ENCODE measurements at regions not wholly inside any gene's neighbourhood (a gene's known extent, or its start where the extent isn't known, plus 50 kb on each side); places are given as distances from the start of the nearest gene placed in this dataset.
A peak's percentile ranks its signal among the peaks of the same experiment; 100 is the strongest.
"Not testable (repeated sequence)": the region's sequence is repeated elsewhere in the genome, so short reads cannot be mapped to it uniquely, and the experiment has no call there.

DNA sequence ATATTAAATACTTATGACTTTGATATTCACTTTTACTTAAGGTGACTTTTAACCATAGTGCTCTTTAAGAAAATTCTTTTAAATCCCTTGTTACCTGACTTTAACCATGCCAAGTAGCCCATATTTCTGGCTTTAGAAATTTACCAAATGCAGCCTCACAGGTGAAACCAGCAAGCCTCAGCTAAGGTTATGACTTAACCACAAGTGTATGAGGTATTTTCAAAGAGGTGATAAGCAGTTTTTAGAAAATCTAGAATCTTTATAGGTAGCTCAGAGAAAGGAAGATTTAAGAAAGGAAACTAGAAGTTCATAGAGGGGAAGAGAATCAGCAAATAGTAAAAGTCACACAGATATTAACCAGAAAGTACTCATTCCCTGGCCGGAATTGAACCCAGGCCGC lies 661.9 kb upstream of the GJE1 start:
- Histone ChIP-seq H3K4me3 (ENCODE audit: low read length) (no peak overlapping the region), H3K27ac (ENCODE audit: low read length) (no peak overlapping the region), H3K36me3 (ENCODE audit: control insufficient read depth, insufficient read depth, low read length) (no peaks in the 10 kb centered on the region), H3K27me3 (ENCODE audit: control insufficient read depth, insufficient read depth, low read length) (no peaks in the 10 kb centered on the region), H3K9me3 (replicated peaks; ENCODE audit: control insufficient read depth, low read depth, low read length) (no peaks in the 10 kb centered on the region), H3K4me1 (ENCODE audit: control insufficient read depth, insufficient read depth, low read length) (no peaks in the 10 kb centered on the region)
- no peak for DNase-seq
- WGBS (ENCODE audit: insufficient coverage), result no CpG with 5 or more reads among the region's 2 CpGs

DNA sequence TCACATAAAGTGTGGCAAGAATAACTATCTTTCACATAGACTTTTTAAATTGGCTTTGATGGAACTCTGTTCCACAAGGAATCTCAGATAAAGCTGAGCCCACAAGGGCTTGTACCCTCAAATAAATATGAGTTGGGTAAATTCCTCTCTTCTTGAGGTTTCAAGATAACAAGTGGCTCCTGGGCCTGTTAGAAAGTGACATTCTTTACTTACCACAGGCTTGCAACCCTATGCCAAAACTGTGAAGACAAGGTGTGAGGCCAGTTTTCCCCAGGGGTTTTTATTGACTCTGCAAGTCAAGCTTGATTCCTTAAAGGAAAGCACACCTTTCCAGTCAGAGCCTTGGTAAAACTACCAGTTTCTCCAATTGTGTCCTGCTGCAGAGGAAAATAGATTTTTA lies 664.8 kb upstream of the GJE1 start:
- no peaks in the 10 kb centered on the region for H3K27me3 ChIP-seq (ENCODE audit: control insufficient read depth, insufficient read depth, low read length)
- no peak overlapping the region for H3K27ac ChIP-seq (ENCODE audit: low read length)
- no peak for DNase-seq
- H3K4me3 ChIP-seq (ENCODE audit: low read length), result no peak overlapping the region
- no peaks in the 10 kb centered on the region for H3K4me1 ChIP-seq (ENCODE audit: control insufficient read depth, insufficient read depth, low read length)
- no peaks in the 10 kb centered on the region for H3K36me3 ChIP-seq (ENCODE audit: control insufficient read depth, insufficient read depth, low read length)
- no peaks in the 10 kb centered on the region for H3K9me3 ChIP-seq (replicated peaks; ENCODE audit: control insufficient read depth, low read depth, low read length)

DNA sequence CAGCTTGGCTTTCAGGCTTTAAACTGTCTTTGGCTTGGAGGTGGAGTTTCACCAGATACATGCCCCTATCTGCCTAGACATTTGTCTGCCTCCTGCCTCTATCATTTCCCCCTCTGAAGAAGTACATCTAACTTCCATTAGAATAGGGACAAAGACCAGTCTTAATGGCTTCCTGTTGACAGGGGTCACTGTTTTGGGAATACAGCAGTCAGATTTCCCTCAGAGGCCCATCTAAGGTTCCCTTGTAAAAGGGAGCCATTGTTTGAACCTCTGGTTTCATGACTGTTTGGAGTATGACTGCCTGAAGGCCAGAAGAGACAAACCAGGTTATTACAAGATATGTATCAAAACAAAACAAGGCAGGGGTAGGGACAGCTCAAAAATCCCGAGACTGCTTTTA lies 665.7 kb upstream of the GJE1 start:
- 100% methylated on average over 1 of the region's 1 CpG for WGBS (ENCODE audit: insufficient coverage)
- no peaks in the 10 kb centered on the region for H3K4me1 ChIP-seq (ENCODE audit: control insufficient read depth, insufficient read depth, low read length)
- H3K27me3 ChIP-seq (ENCODE audit: control insufficient read depth, insufficient read depth, low read length), result no peaks in the 10 kb centered on the region
- no peak overlapping the region for H3K27ac ChIP-seq (ENCODE audit: low read length)
- no peak overlapping the region for H3K4me3 ChIP-seq (ENCODE audit: low read length)
- no peaks in the 10 kb centered on the region for H3K36me3 ChIP-seq (ENCODE audit: control insufficient read depth, insufficient read depth, low read length)
- no peaks in the 10 kb centered on the region for H3K9me3 ChIP-seq (replicated peaks; ENCODE audit: control insufficient read depth, low read depth, low read length)
- DNase-seq, result no peak

DNA sequence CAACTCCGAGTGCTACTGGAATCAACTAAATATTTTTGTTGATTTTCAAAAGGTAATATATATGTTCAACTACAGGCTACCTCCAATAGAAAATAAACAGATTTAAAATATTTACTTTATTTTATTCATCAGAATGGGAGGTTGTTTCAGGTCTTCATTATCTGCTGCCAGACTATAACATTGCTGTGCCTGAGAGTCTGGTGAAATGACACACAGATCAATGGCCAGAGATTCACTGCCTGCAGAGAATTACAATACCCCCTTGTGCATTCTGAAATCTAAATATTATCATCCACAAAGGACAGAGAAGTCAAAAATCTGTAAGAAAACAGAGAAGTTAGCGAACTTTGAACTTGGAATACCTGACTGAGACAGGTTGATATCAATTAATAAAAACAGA lies 667.8 kb upstream of the GJE1 start:
- H3K27me3 ChIP-seq (ENCODE audit: control insufficient read depth, insufficient read depth, low read length), result no peaks in the 10 kb centered on the region
- no peaks in the 10 kb centered on the region for H3K4me1 ChIP-seq (ENCODE audit: control insufficient read depth, insufficient read depth, low read length)
- H3K27ac ChIP-seq (ENCODE audit: low read length), result no peak overlapping the region
- no peaks in the 10 kb centered on the region for H3K9me3 ChIP-seq (replicated peaks; ENCODE audit: control insufficient read depth, low read depth, low read length)
- no CpG with 5 or more reads among the region's 2 CpGs for WGBS (ENCODE audit: insufficient coverage)
- DNase-seq, result no peak
- H3K4me3 ChIP-seq (ENCODE audit: low read length), result no peak overlapping the region
- H3K36me3 ChIP-seq (ENCODE audit: control insufficient read depth, insufficient read depth, low read length), result no peaks in the 10 kb centered on the region

DNA sequence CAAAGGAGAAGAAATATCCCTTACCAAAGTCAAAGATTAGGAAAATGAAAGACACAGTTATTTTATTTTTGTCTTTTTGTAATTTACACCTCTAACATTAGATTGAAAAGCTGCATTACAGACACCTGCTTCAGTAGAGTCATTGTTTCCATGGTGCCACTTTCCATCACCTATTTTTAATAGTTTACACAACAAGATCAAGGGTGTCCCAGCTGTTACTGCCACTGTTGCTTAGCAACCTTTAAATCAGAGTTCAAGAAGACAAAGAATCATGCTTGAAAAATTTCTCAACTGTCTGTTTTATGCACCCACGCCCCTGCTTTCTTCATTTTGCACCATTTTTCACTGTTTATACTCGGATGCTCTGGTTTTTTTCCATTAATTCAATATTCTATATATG lies 668.2 kb upstream of the GJE1 start:
- Histone ChIP-seq H3K27ac (ENCODE audit: low read length) (no peak overlapping the region), H3K36me3 (ENCODE audit: control insufficient read depth, insufficient read depth, low read length) (no peaks in the 10 kb centered on the region), H3K4me3 (ENCODE audit: low read length) (no peak overlapping the region), H3K27me3 (ENCODE audit: control insufficient read depth, insufficient read depth, low read length) (no peaks in the 10 kb centered on the region), H3K9me3 (replicated peaks; ENCODE audit: control insufficient read depth, low read depth, low read length) (no peaks in the 10 kb centered on the region), H3K4me1 (ENCODE audit: control insufficient read depth, insufficient read depth, low read length) (no peaks in the 10 kb centered on the region)
- WGBS (ENCODE audit: insufficient coverage), result no CpG with 5 or more reads among the region's 2 CpGs
- DNase-seq, result peak; percentile 88

DNA sequence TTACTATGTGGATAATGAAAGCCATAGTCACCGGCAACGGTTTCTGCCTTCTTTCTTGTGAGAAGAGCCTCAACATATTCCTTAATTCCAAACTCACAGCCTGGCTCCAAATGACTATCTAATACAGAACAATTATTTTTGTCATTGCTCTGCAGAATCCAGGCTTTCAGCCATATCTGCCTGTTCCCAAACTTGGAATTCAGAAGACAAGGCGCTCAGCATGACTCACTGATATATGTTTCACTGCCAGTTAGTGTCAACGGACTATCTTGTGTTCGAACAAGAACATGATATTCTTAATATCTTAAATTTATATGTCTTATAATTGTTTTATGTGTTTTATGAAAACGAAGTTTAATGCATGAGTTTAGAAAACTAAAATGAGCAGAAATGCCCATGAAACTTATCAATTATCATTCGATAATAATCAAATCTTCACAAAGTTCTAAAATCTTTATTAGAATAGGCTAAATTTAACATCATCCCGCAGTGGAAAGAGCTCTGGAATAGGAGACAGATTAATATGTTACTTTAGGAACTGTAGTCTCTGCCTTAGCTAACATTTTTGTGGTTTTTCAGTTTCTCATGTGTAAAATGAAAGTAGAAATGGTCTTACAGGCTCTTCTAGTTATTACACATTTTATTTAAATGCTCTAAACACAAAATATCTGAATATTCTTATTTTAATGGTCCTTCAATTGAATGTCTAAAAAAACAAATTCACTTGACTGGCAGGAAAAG lies 669.3 kb upstream of the GJE1 start:
- Histone ChIP-seq H3K4me3 (ENCODE audit: low read length) (no peak overlapping the region), H3K4me1 (ENCODE audit: control insufficient read depth, insufficient read depth, low read length) (no peaks in the 10 kb centered on the region), H3K9me3 (replicated peaks; ENCODE audit: control insufficient read depth, low read depth, low read length) (no peaks in the 10 kb centered on the region), H3K27ac (ENCODE audit: low read length) (peak overlapping the region; percentile 16), H3K27me3 (ENCODE audit: control insufficient read depth, insufficient read depth, low read length) (no peaks in the 10 kb centered on the region), H3K36me3 (ENCODE audit: control insufficient read depth, insufficient read depth, low read length) (no peaks in the 10 kb centered on the region)
- WGBS (ENCODE audit: insufficient coverage), result no CpG with 5 or more reads among the region's 8 CpGs
- DNase-seq, result peak; percentile 68

DNA sequence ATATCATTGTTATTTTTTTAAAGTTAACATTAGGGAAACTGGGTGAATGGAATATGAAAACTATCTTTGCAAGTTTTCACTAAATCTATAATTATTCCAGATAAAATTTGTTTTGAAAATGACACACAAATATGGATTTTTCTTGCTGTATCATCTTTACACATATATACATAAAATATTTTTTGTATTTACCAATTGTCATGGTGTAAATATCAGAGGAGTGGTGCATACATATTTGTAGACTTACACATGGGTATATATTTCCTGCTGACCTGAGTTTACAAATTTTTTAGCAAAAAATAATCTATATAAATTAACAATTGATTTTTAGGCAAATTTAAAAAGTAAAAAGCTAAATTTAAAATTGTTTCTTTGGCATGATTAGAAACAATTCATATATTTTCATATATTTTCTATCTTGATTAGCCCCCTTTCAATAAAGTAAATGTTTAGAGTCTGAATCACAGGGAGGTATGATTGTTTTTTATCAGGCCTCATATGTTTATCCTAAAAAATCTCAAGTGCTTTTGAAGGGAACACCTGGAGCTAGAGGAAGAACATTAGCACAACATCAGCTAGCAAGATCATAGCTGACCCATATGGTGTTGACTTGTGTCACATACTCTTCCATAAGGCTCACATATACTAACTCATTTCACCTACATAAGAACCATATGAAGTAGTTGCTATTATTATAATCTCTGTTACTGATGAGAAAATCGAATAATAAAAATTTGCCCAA lies 671.8 kb upstream of the GJE1 start:
- Histone ChIP-seq H3K9me3 (replicated peaks; ENCODE audit: control insufficient read depth, low read depth, low read length) (no peaks in the 10 kb centered on the region), H3K27ac (ENCODE audit: low read length) (no peak overlapping the region), H3K4me1 (ENCODE audit: control insufficient read depth, insufficient read depth, low read length) (no peaks in the 10 kb centered on the region), H3K36me3 (ENCODE audit: control insufficient read depth, insufficient read depth, low read length) (no peaks in the 10 kb centered on the region), H3K27me3 (ENCODE audit: control insufficient read depth, insufficient read depth, low read length) (no peaks in the 10 kb centered on the region), H3K4me3 (ENCODE audit: low read length) (no peak overlapping the region)
- no peak for DNase-seq
- WGBS (ENCODE audit: insufficient coverage), result no CpG with 5 or more reads among the region's 1 CpG

DNA sequence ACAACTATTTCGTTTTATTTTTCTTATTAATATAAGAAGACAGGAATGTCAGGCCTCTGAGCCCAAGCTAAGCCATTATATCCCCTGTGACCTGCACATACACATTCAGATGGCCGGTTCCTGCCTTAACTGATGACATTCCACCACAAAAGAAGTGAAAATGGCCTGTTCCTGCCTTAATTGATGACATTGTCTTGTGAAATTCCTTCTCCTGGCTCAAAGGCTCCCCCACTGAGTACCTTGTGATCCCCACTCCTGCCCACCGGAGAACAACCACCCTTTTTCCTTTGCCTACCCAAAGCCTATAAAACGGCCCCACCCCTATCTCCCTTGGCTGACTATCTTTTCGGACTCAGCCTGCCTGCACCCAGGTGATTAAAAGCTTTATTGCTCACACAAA lies 672.5 kb upstream of the GJE1 start:
- not testable (repeated sequence) for H3K4me3 ChIP-seq (ENCODE audit: low read length); H3K27ac ChIP-seq (ENCODE audit: low read length); H3K9me3 ChIP-seq (replicated peaks; ENCODE audit: control insufficient read depth, low read depth, low read length); H3K27me3 ChIP-seq (ENCODE audit: control insufficient read depth, insufficient read depth, low read length); H3K4me1 ChIP-seq (ENCODE audit: control insufficient read depth, insufficient read depth, low read length); DNase-seq; H3K36me3 ChIP-seq (ENCODE audit: control insufficient read depth, insufficient read depth, low read length)
- 40% methylated on average over 2 of the region's 5 CpGs for WGBS (ENCODE audit: insufficient coverage)

DNA sequence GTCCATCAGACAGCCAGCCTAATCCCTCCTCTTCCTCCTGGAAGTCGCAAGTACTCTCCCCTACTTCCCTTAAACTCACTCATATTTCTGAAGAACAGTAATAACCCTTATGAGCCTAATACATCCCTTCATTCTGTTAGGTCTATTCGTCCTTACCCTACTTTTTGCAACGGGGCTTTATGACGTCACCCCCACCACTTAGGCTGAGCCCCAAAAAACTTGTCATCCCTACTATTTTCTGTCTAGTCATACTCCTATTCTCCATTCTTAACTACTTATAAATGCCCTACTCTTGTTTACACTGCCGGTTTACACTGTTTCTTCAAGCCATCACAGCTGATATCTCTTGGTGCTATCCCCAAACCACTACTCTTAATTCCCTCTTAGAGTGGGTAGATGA lies 674.7 kb upstream of the GJE1 start:
- not testable (repeated sequence) for H3K27ac ChIP-seq (ENCODE audit: low read length); H3K27me3 ChIP-seq (ENCODE audit: control insufficient read depth, insufficient read depth, low read length); H3K4me3 ChIP-seq (ENCODE audit: low read length); H3K36me3 ChIP-seq (ENCODE audit: control insufficient read depth, insufficient read depth, low read length); H3K4me1 ChIP-seq (ENCODE audit: control insufficient read depth, insufficient read depth, low read length); H3K9me3 ChIP-seq (replicated peaks; ENCODE audit: control insufficient read depth, low read depth, low read length); DNase-seq
- 97% methylated on average over 3 of the region's 5 CpGs for WGBS (ENCODE audit: insufficient coverage)

DNA sequence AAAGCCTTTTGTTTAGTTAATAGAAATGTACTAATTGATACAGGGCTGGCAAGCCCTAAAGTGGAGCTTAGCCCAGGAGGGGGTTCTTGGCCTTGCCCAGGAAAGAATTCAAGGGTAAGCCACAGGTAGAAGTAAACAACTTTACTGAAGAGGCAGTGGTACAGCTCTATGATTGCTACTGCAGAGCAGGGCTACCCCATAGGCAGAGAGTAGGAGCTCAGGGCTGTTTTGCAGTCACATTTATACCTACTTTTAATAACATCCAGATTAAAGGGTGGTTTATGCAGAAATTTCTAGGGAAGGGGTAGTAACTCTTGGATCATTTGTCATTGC lies 680.4 kb upstream of the GJE1 start:
- Histone ChIP-seq H3K36me3 (ENCODE audit: control insufficient read depth, insufficient read depth, low read length) (no peaks in the 10 kb centered on the region), H3K4me3 (ENCODE audit: low read length) (no peak overlapping the region), H3K27me3 (ENCODE audit: control insufficient read depth, insufficient read depth, low read length) (no peaks in the 10 kb centered on the region), H3K27ac (ENCODE audit: low read length) (no peak overlapping the region), H3K4me1 (ENCODE audit: control insufficient read depth, insufficient read depth, low read length) (no peaks in the 10 kb centered on the region), H3K9me3 (replicated peaks; ENCODE audit: control insufficient read depth, low read depth, low read length) (no peaks in the 10 kb centered on the region)
- DNase-seq, result no peak

All from muscle of leg (tissue), 3 donors.